ENCODE measurements at regions not wholly inside any gene's neighbourhood (a gene's known extent, or its start where the extent isn't known, plus 50 kb on each side); places are given as distances from the start of the nearest gene placed in this dataset.

GRCh38 chr4:10963958-10964703 is 279.6 kb upstream of the CLNK start:
- Histone ChIP-seq H3K4me1 (ENCODE audit: control insufficient read depth in 2 of 3, insufficient read depth in 2 of 3, low read depth in 1 of 3, low read length in 3 of 3) (no peaks in the 10 kb centered on the region), H3K27me3 (ENCODE audit: control insufficient read depth, insufficient read depth, low read length) (no peaks in the 10 kb centered on the region), H3K27ac (ENCODE audit: low read depth in 2 of 2, low read length in 2 of 2) (no peak overlapping the region), H3K36me3 (ENCODE audit: control insufficient read depth in 2 of 3, insufficient read depth in 3 of 3, low read length in 3 of 3) (no peaks in the 10 kb centered on the region), H3K4me3 (ENCODE audit: low read length in 3 of 3) (no peak overlapping the region), H3K9me3 (ENCODE audit: control insufficient read depth in 2 of 3, insufficient read depth in 1 of 3, low read length in 3 of 3) (peaks cover 0 to 1% (median 0%) of the 10 kb centered on the region in 3 donors), H3K9ac (ENCODE audit: low read length in 3 of 3) (no peak overlapping the region)
- no peak for FAIRE-seq
- no peak for DNase-seq
- intact Hi-C loops (cut with DNase I): no loop called here
- TF ChIP-seq, protein P1, sequence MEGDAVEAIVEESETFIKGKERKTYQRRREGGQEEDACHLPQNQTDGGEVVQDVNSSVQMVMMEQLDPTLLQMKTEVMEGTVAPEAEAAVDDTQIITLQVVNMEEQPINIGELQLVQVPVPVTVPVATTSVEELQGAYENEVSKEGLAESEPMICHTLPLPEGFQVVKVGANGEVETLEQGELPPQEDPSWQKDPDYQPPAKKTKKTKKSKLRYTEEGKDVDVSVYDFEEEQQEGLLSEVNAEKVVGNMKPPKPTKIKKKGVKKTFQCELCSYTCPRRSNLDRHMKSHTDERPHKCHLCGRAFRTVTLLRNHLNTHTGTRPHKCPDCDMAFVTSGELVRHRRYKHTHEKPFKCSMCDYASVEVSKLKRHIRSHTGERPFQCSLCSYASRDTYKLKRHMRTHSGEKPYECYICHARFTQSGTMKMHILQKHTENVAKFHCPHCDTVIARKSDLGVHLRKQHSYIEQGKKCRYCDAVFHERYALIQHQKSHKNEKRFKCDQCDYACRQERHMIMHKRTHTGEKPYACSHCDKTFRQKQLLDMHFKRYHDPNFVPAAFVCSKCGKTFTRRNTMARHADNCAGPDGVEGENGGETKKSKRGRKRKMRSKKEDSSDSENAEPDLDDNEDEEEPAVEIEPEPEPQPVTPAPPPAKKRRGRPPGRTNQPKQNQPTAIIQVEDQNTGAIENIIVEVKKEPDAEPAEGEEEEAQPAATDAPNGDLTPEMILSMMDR (IDR thresholded peaks at IDR 0.05; ENCODE audit: borderline replicate concordance, extremely low read depth, insufficient read depth): no peak

DNA sequence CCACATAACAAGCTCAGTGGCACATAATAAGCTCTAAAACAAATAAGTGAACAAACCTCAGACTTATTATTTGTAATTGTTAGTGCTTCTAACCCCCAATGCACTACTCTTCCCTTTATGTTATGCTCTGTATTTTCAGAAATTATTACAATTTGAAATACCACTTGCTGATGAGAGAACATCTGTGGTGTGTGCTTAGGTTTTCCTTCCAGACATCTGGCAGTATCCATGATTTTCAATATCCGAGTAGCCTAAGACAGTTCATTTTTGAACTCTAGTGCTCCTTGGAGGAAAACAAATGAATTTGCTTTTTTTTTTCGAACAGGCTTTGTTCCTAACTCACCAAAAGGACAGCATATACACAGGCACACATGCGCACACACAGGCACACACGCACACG is 278.7 kb upstream of the CLNK start:
- FAIRE-seq: no peak

DNA sequence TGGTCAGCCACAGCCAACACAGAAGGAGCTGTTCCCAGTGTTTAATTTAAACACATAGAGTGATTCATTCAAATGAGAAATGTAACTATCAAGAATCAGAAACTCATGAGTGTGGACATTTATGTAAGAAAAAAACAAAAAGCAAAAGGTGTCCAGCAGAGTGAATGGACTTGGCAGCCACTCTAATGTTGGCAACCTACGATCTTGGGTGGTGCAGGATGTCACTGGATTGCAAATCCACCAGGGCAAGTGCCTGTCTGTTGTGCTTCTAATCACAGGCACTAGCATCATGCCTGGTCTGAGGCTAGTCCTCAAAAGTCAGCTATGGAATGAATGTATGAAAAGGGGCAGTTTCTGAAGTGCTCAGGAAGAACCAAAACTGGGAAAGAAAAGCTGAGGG is 277.7 kb upstream of the CLNK start:
- Histone ChIP-seq H3K9ac (ENCODE audit: low read length in 3 of 3) (no peak overlapping the region), H3K4me1 (ENCODE audit: control insufficient read depth in 2 of 3, insufficient read depth in 2 of 3, low read depth in 1 of 3, low read length in 3 of 3) (no peaks in the 10 kb centered on the region), H3K4me3 (ENCODE audit: low read length in 3 of 3) (no peak overlapping the region), H3K27ac (ENCODE audit: low read depth in 2 of 2, low read length in 2 of 2) (no peak overlapping the region), H3K36me3 (ENCODE audit: control insufficient read depth in 2 of 3, insufficient read depth in 3 of 3, low read length in 3 of 3) (no peaks in the 10 kb centered on the region), H3K9me3 (ENCODE audit: control insufficient read depth in 2 of 3, insufficient read depth in 1 of 3, low read length in 3 of 3) (peaks cover 0 to 1% (median 0%) of the 10 kb centered on the region in 3 donors), H3K27me3 (ENCODE audit: control insufficient read depth, insufficient read depth, low read length) (no peaks in the 10 kb centered on the region)
- no peak for FAIRE-seq
- intact Hi-C loops (cut with DNase I): no loop called here
- DNase-seq: no peak
- TF ChIP-seq, protein P1 (IDR thresholded peaks at IDR 0.05; ENCODE audit: borderline replicate concordance, extremely low read depth, insufficient read depth): no peak

More for the DNA sequence above, 278.7 kb upstream of the CLNK start:
- TF ChIP-seq, protein P1 (IDR thresholded peaks at IDR 0.05; ENCODE audit: borderline replicate concordance, extremely low read depth, insufficient read depth): no peak
- H3K27me3 ChIP-seq (ENCODE audit: control insufficient read depth, insufficient read depth, low read length): no peaks in the 10 kb centered on the region
- no peaks in the 10 kb centered on the region for H3K36me3 ChIP-seq (ENCODE audit: control insufficient read depth in 2 of 3, insufficient read depth in 3 of 3, low read length in 3 of 3)
- H3K4me3 ChIP-seq (ENCODE audit: low read length in 3 of 3): no peak overlapping the region
- peaks cover 0 to 1% (median 0%) of the 10 kb centered on the region in 3 donors for H3K9me3 ChIP-seq (ENCODE audit: control insufficient read depth in 2 of 3, insufficient read depth in 1 of 3, low read length in 3 of 3)
- no peak overlapping the region for H3K9ac ChIP-seq (ENCODE audit: low read length in 3 of 3)
- H3K4me1 ChIP-seq (ENCODE audit: control insufficient read depth in 2 of 3, insufficient read depth in 2 of 3, low read depth in 1 of 3, low read length in 3 of 3): no peaks in the 10 kb centered on the region
- DNase-seq: no peak
- intact Hi-C loops (cut with DNase I): no loop called here
- no peak overlapping the region for H3K27ac ChIP-seq (ENCODE audit: low read depth in 2 of 2, low read length in 2 of 2)

Measured in kidney (tissue), 13 donors.